ENCODE measurements at regions not wholly inside any gene's neighbourhood (a gene's known extent, or its start where the extent isn't known, plus 50 kb on each side); places are given as distances from the start of the nearest gene placed in this dataset.

GRCh38 chr18:54700580-54700979, 109.5 kb downstream of the DYNAP start:
- H3K27me3 ChIP-seq (ENCODE audit: control insufficient read depth, insufficient read depth, low read length) = no peaks in the 10 kb centered on the region
- CTCF ChIA-PET = no interaction called here
- H3K36me3 ChIP-seq (ENCODE audit: control insufficient read depth, insufficient read depth, low read length) = no peaks in the 10 kb centered on the region
- TF ChIP-seq TCF7L2 (IDR thresholded peaks at IDR 0.05; ENCODE audit: low read depth, low read length) (no peak), SIN3A (IDR thresholded peaks at IDR 0.05; ENCODE audit: borderline replicate concordance, insufficient read depth, low read depth, low read length) (no peak), REST (IDR thresholded peaks at IDR 0.05; ENCODE audit: insufficient read depth in 1 of 2, low read depth in 2 of 2, low read length in 1 of 2) (no peak), POLR2AphosphoS5 (IDR thresholded peaks at IDR 0.05; ENCODE audit: low read depth, low read length) (no peak), CTCF (IDR thresholded peaks at IDR 0.05) (no peak)
- in situ Hi-C loops (cut with HindIII; ENCODE audit: low pct_unique_long_range_greater_than_20kb, low sequenced_read_pairs) = no loop called here
- no peaks in the 10 kb centered on the region for H3K9me3 ChIP-seq (ENCODE audit: control insufficient read depth, insufficient read depth, low read depth, low read length)
- ATAC-seq (no peak), DNase-seq (ENCODE audit: low read depth, low spot score) (no peak)
- H3K4me1 ChIP-seq (ENCODE audit: control insufficient read depth, insufficient read depth, low read length) = no peaks in the 10 kb centered on the region
- no peak overlapping the region for H3K4me3 ChIP-seq (ENCODE audit: low read depth in 2 of 2, low read length in 2 of 2)
- no TSS peak for BruUV-seq (replicated peaks)
- intact Hi-C loops (cut with micrococcal nuclease; ENCODE audit: unreplicated experiment) = no loop called here
- H3K27ac ChIP-seq (ENCODE audit: low read length) = no peak overlapping the region
- POLR2A ChIA-PET = no interaction called here

GRCh38 chr18:54702686-54703085, 111.6 kb downstream of the DYNAP start:
- H3K36me3 ChIP-seq (ENCODE audit: control insufficient read depth, insufficient read depth, low read length) = no peaks in the 10 kb centered on the region
- H3K27ac ChIP-seq (ENCODE audit: low read length) = no peak overlapping the region
- no peak for DNase-seq (ENCODE audit: low read depth, low spot score)
- no peaks in the 10 kb centered on the region for H3K9me3 ChIP-seq (ENCODE audit: control insufficient read depth, insufficient read depth, low read depth, low read length)
- BruUV-seq (replicated peaks) = no TSS peak
- ATAC-seq = no peak
- CTCF ChIA-PET = no interaction called here
- TF ChIP-seq CTCF (IDR thresholded peaks at IDR 0.05) (no peak), TCF7L2 (IDR thresholded peaks at IDR 0.05; ENCODE audit: low read depth, low read length) (no peak), POLR2AphosphoS5 (IDR thresholded peaks at IDR 0.05; ENCODE audit: low read depth, low read length) (no peak), REST (IDR thresholded peaks at IDR 0.05; ENCODE audit: insufficient read depth in 1 of 2, low read depth in 2 of 2, low read length in 1 of 2) (no peak), SIN3A (IDR thresholded peaks at IDR 0.05; ENCODE audit: borderline replicate concordance, insufficient read depth, low read depth, low read length) (no peak)
- in situ Hi-C loops (cut with HindIII; ENCODE audit: low pct_unique_long_range_greater_than_20kb, low sequenced_read_pairs) (no loop called here), intact Hi-C loops (cut with micrococcal nuclease; ENCODE audit: unreplicated experiment) (no loop called here)
- POLR2A ChIA-PET = no interaction called here
- no peaks in the 10 kb centered on the region for H3K27me3 ChIP-seq (ENCODE audit: control insufficient read depth, insufficient read depth, low read length)
- H3K4me1 ChIP-seq (ENCODE audit: control insufficient read depth, insufficient read depth, low read length) = no peaks in the 10 kb centered on the region
- H3K4me3 ChIP-seq (ENCODE audit: low read depth in 2 of 2, low read length in 2 of 2) = no peak overlapping the region
